Heart left ventricle (tissue), 13 donors: ENCODE measurements at regions not wholly inside any gene's neighbourhood (a gene's known extent, or its start where the extent isn't known, plus 50 kb on each side); places are given as distances from the start of the nearest gene placed in this dataset.

ENCODE experiments used
- POLR2A ChIP-seq, 2 donors: fragments of 450-650 bp; IDR thresholded peaks; one replicate each; pipeline ENCODE4 v1.6.1; 2017; ENCODE audit warnings: antibody characterized with exemption in 2 of 2, mild to moderate bottlenecking in 2 of 2, moderate library complexity in 2 of 2
- TF ChIP-seq, protein P1 (sequence below), 12 donors: fragments of 200-600 bp; sonication (generic) in 4 of 12; IDR thresholded peaks; one replicate each; pipeline versions ENCODE4 v1.5.0 to v1.8.0; 2018 to 2022; ENCODE audit warnings: antibody characterized with exemption in 12 of 12, mild to moderate bottlenecking in 5 of 12
- donor health status: ischemic (EF 13 %, LVEDD 7.1; RV severe dilation, severe dysfunction).
- donor health status: DM: no; HTN: yes; CAD: no.
- donor health status: DM: no; HTN: no; CAD: no.
- donor health status: ischemic (EF 25% LVEDD 6.9; RV normal size, moderate dysfunction).
- donor health status: ischemic (EF 25% LVEDD 5.7; RV mildly dilated, moderate dysfunction).
- donor health status: ischemic (EF 35%, LVEDD 5.7; RV mildly dilated, moderate dysfunction).
- donor health status: nonischemic (EF 11% LVEDD 7.7; RV severe dilation, severe dysfunction).
- donor health status: DM: yes; HTN: yes; CAD: no.
- donor health status: PGD.
- donor health status: ischemic (EF 29% LVEDD 5.4; RV normal size, mild dysfunction).
- donor health status: nonischemic (EF 23%, LVEDD 6.1; RV moderate dilation, normal function).

DNA sequence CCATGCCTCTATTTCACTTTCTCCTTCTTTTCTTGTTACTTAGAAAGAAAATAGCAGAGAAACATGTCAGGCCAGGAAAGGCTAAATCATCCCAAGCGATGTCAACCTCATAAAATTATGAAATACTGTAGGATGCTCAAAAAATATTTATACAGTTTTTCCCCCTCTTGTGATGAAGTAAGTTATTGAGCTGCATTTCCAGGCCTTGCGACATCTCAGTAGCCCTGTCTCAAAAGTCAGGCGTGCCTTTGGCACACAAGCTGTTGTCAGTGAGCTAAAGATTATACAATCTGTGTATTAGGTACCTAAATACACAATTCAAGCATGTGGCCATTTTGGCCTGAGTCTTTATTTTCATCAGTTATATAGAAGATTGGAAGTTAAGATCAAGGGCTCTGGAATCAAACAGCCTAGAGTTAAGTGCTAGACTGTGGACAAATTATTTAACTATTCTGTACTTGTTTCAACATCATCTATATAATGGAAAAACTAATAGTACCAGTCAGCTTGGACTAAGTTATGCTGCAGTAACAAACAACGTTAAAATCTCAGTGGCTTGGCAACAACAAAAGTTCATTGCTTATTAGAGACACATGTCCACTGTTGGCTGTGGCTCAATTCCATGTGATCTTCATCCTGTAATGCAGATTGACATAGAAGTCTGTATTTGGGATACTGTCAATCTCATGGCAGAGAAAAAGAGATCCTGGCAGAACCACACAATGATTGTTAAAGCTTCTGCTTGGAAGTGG lies 406.4 kb upstream of the PROK2 start:
- TF ChIP-seq, protein P1, sequence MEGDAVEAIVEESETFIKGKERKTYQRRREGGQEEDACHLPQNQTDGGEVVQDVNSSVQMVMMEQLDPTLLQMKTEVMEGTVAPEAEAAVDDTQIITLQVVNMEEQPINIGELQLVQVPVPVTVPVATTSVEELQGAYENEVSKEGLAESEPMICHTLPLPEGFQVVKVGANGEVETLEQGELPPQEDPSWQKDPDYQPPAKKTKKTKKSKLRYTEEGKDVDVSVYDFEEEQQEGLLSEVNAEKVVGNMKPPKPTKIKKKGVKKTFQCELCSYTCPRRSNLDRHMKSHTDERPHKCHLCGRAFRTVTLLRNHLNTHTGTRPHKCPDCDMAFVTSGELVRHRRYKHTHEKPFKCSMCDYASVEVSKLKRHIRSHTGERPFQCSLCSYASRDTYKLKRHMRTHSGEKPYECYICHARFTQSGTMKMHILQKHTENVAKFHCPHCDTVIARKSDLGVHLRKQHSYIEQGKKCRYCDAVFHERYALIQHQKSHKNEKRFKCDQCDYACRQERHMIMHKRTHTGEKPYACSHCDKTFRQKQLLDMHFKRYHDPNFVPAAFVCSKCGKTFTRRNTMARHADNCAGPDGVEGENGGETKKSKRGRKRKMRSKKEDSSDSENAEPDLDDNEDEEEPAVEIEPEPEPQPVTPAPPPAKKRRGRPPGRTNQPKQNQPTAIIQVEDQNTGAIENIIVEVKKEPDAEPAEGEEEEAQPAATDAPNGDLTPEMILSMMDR (IDR thresholded peaks at IDR 0.05) = no peak
- no peak for TF ChIP-seq POLR2A (IDR thresholded peaks at IDR 0.05)
